ENCODE measurements at regions not wholly inside any gene's neighbourhood (a gene's known extent, or its start where the extent isn't known, plus 50 kb on each side); places are given as distances from the start of the nearest gene placed in this dataset.

DNA sequence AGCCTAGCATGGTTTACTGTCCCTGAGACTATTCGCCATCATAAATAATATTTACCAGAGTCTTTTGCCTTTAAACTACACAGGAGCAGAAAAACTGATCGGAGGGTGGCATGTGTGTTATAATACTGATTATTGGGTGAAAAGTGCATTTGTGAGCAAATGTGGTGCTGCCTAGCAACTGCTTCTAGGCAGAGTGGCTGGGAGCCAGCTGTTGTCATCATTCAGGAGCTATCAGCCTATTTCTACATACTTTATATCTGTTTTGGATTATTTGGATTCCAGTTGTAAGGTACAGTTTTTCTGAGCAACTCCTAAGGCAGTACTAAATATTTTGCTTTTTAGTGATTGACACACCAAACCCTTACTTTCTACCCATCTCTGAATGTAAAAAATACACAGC is 75.0 kb upstream of the MSTN start:
- DNase-seq: no peak
- TF ChIP-seq, protein P1, sequence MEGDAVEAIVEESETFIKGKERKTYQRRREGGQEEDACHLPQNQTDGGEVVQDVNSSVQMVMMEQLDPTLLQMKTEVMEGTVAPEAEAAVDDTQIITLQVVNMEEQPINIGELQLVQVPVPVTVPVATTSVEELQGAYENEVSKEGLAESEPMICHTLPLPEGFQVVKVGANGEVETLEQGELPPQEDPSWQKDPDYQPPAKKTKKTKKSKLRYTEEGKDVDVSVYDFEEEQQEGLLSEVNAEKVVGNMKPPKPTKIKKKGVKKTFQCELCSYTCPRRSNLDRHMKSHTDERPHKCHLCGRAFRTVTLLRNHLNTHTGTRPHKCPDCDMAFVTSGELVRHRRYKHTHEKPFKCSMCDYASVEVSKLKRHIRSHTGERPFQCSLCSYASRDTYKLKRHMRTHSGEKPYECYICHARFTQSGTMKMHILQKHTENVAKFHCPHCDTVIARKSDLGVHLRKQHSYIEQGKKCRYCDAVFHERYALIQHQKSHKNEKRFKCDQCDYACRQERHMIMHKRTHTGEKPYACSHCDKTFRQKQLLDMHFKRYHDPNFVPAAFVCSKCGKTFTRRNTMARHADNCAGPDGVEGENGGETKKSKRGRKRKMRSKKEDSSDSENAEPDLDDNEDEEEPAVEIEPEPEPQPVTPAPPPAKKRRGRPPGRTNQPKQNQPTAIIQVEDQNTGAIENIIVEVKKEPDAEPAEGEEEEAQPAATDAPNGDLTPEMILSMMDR (IDR thresholded peaks at IDR 0.05; ENCODE audit: low read depth, low read length): no peak
- peaks cover 6% of the 10 kb centered on the region for H3K9me3 ChIP-seq (ENCODE audit: severe bottlenecking)
- H3K27ac ChIP-seq: no peak overlapping the region
- H3K4me3 ChIP-seq (ENCODE audit: low read depth, low read length): no peak overlapping the region
- H3K36me3 ChIP-seq: no peaks in the 10 kb centered on the region
- no peaks in the 10 kb centered on the region for H3K27me3 ChIP-seq (ENCODE audit: insufficient read depth, low read depth, severe bottlenecking)

DNA sequence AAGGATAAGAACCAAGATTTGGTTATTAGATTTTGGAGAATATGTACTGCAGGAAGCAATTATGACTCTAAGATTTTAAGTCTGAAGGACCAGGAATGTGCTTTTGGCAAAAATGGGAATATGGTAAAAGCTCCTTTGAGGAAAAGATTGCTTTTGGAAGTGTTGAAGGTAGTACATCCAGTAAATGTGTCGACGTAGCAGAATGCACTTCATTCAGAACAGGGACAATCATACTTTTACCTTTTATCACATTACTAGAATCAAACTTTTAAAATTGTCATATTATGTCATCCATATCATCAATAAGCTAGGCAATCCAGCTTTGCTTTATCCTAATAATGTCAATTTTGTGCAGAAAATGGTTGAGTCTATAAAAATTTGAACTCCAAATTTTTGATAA is 74.3 kb upstream of the MSTN start:
- no peaks in the 10 kb centered on the region for H3K27me3 ChIP-seq (ENCODE audit: insufficient read depth, low read depth, severe bottlenecking)
- H3K4me3 ChIP-seq (ENCODE audit: low read depth, low read length): no peak overlapping the region
- no peak for DNase-seq
- H3K27ac ChIP-seq: no peak overlapping the region
- TF ChIP-seq, protein P1 (IDR thresholded peaks at IDR 0.05; ENCODE audit: low read depth, low read length): no peak
- no peaks in the 10 kb centered on the region for H3K36me3 ChIP-seq
- H3K9me3 ChIP-seq (ENCODE audit: severe bottlenecking): peaks cover 6% of the 10 kb centered on the region

DNA sequence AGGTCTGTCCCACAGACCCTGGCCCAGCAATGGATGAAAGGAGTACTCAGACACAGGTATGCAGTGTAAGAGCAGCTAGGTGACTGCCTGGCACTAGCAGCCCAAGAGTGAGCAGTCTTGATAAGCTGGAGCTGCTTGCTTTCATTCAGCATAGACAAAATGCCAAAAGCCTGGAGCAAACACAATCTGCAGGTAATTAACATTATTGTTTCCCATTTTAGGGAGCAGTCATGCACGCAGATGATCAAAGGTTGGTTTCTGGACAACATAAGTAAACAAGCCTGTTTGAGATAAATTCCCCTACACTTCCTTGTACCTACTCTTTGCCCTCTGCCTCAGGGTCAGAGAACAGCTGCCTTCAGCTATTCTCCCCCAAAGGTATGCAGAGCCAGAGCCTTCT is 73.7 kb upstream of the MSTN start:
- H3K27me3 ChIP-seq (ENCODE audit: insufficient read depth, low read depth, severe bottlenecking): no peaks in the 10 kb centered on the region
- H3K27ac ChIP-seq: no peak overlapping the region
- no peak overlapping the region for H3K4me3 ChIP-seq (ENCODE audit: low read depth, low read length)
- TF ChIP-seq, protein P1 (IDR thresholded peaks at IDR 0.05; ENCODE audit: low read depth, low read length): no peak
- H3K36me3 ChIP-seq: no peaks in the 10 kb centered on the region
- DNase-seq: no peak
- peaks cover 6% of the 10 kb centered on the region for H3K9me3 ChIP-seq (ENCODE audit: severe bottlenecking)

DNA sequence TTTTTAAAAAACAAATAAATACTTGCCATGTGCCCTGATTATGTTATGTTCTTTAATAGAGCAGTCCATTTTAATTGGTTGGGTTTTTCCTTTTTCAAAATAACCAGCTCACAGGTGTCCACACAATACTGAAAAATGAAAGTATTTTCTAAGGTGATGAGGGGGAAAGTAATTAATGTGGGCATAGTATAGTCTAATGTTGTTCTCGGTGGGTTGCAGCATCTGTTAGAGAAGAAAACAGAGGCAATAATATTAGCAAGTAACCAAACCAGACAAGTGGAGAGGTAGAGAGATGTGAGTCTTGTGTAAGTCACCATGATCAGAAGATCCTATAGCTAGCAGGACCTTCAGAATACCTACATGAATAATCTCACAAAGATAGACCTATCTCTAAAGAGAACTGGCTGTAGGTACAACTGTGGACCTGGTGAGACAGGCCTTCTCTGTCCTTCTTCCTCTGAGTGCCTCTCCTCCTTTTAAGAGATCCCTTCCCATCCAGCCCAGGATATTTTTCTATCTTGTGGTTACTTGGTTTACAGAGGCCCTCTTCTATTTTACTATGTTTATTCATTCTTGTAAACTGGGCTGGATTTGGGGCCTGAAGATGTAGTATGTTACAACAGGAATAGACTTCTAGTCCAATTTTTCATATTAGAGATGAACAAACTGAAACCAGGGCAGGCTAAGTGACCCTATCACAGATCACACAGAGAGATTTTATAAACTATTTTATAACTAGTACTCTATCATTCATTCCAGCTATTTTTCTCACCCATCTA is 67.1 kb upstream of the MSTN start:
- H3K27me3 ChIP-seq (ENCODE audit: insufficient read depth, low read depth, severe bottlenecking): no peaks in the 10 kb centered on the region
- no peak overlapping the region for H3K4me3 ChIP-seq (ENCODE audit: low read depth, low read length)
- TF ChIP-seq, protein P1 (IDR thresholded peaks at IDR 0.05; ENCODE audit: low read depth, low read length): no peak
- DNase-seq: no peak
- H3K36me3 ChIP-seq: no peaks in the 10 kb centered on the region
- no peak overlapping the region for H3K27ac ChIP-seq
- no peaks in the 10 kb centered on the region for H3K9me3 ChIP-seq (ENCODE audit: severe bottlenecking)

DNA sequence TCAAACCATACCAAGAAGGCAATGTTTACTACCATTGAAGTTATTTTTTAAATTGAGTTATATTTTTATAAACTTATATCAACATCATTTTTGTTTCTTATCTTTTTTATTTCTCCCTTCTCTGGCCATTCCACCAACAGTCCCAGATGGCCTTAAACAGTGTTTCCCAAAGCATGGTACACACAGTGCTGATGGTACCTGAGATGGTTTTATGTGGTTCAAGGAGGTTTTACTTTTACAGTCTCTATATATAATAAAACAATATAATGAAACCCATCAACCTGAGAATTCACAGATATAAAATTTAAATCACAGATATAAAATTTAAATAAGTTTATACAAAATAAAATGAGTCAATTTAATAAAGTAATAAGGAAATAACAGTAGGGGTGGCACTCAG is 65.1 kb upstream of the MSTN start:
- TF ChIP-seq, protein P1 (IDR thresholded peaks at IDR 0.05; ENCODE audit: low read depth, low read length): no peak
- Histone ChIP-seq H3K9me3 (ENCODE audit: severe bottlenecking) (no peaks in the 10 kb centered on the region), H3K4me3 (ENCODE audit: low read depth, low read length) (no peak overlapping the region), H3K27ac (no peak overlapping the region), H3K36me3 (no peaks in the 10 kb centered on the region), H3K27me3 (ENCODE audit: insufficient read depth, low read depth, severe bottlenecking) (no peaks in the 10 kb centered on the region)
- DNase-seq: no peak

DNA sequence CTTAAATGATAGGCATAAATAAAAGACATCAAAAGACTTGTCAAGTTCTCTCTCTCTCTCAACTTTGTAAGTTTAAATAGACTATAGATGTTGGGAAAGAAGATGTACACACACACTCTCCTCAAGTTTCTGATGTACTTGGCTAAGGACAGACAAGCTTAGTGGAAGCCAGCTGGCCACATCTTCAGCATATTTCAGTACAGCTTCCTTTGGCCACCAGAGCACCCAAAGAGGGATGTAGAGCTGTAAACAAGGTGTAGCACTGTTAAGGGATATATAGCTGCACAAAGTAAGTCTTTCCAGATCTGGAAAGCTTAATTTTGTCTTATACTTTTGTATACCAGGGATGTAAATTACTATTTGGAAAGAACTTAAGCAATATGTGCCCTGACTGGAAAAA is 64.3 kb upstream of the MSTN start:
- no peak overlapping the region for H3K27ac ChIP-seq
- TF ChIP-seq, protein P1 (IDR thresholded peaks at IDR 0.05; ENCODE audit: low read depth, low read length): no peak
- no peaks in the 10 kb centered on the region; the same call in 1 of the 2 replicates for H3K36me3 ChIP-seq
- no peak for DNase-seq
- no peaks in the 10 kb centered on the region for H3K27me3 ChIP-seq (ENCODE audit: insufficient read depth, low read depth, severe bottlenecking)
- no peak overlapping the region for H3K4me3 ChIP-seq (ENCODE audit: low read depth, low read length)
- H3K9me3 ChIP-seq (ENCODE audit: severe bottlenecking): no peaks in the 10 kb centered on the region

Measured in WERI-Rb-1 (cell line).